HUDEP-2 (cell line): ENCODE measurements at regions not wholly inside any gene's neighbourhood (a gene's known extent, or its start where the extent isn't known, plus 50 kb on each side); places are given as distances from the start of the nearest gene placed in this dataset.

ENCODE experiments used
- DNase-seq, 76 experiments: peaks; one replicate each; lab custom pipeline; 2025; ENCODE audit not compliant: unreplicated experiment in 76 of 76; lab: John Stamatoyannopoulos, UW

DNA sequence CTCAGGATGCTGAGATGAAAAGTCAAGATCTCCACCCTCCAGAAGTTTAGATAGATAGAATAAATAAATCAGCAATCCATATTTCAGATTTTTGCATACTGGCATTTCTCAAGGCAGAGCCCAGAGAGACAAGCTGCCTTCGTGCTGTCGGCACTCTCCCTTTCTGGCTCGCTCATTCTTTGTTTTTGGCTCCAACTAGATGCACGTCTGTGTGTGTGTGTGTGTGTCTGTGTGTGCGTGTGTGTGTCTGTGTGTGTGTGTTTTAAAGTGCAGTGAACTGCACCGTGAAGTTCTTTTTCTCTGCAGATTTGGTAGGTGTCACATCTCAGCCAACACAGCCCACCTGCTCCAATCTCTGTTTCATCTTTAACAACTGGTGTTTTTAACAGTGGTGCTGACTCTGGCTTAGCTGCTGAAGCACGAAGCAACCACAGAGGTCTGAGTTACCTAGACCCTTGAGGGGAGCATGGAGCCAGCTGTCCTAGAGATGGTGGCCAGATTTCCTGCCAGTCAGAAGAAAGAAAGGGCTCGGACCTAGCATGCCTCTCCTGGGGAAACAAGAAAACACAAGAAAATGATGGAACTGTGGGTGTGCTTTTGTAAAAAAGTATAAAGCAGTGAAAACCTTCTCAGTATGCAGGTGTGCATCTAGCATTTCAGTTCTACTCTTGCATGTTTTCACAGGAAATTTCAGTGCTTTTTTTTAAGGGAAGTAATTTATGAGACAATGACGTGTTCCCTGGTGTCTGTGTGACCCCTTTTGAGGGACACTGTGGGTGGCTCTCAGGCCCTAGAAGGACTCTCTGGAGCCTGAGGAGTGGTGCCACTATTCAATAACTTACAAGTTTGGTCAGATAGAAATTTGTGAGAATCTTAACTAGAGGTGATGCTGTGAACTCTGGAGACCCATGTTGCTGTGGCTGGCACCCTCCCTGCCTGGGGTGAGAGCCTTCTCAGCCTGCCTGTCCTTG is 364.3 kb downstream of the RNF144A start:
- DNase-seq, result no peak

DNA sequence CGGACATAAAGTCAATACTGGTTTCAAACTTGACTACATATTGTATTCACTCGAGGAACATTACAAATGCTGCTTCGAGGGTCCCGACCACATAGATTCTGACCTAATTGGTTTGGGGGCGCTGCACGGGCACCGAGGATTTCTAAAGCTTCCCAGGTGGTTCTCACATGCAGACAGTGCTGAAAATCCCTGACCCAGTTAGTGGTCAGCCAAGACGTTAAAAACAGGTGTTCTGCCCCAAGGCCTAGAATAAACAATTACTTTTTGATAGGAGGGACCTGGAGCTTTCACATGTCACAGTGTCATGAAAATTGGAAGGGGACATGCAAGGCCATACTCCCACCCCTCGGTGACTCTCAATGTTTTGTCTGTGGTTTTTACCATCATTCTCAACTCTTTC is 368.9 kb downstream of the RNF144A start:
- no peak for DNase-seq

DNA sequence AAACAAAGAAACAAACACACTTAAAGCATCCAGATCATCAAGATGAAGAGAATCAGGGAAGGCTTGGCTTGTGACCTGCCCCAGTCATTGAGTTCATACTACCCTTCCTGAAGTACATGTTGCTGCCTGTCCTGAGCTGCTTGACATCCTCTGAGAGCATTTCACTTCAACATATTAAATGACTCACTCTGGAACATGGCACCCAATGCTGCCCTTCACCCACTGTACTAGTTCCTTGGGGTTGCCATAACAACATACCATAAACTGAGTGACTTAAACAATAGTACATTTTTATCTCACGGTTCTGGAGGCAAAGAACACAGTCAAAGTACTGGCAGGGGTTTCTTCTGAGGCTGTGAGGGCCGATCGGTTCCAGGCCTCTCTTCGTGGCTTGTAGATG is 371.3 kb downstream of the RNF144A start:
- DNase-seq, result no peak

DNA sequence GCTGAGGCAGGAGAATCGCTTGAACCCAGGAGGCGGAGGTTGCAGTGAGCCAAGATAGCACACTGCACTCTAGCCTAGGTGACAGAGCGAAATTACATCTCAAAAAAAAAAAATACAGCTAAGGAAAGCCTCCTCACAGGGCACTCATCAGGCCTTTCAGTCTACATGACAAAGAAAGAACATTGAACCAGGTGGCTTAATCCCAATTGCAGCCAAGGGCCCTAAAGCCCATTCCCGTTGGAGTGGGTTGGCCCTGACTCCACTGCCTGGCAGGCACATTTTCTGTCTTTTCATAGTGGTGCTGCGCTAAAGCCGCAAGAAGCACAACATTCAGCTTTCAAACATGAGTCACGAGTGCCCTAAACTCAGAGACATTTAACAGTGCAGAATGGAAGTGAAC is 372.5 kb downstream of the RNF144A start:
- DNase-seq, result no peak

DNA sequence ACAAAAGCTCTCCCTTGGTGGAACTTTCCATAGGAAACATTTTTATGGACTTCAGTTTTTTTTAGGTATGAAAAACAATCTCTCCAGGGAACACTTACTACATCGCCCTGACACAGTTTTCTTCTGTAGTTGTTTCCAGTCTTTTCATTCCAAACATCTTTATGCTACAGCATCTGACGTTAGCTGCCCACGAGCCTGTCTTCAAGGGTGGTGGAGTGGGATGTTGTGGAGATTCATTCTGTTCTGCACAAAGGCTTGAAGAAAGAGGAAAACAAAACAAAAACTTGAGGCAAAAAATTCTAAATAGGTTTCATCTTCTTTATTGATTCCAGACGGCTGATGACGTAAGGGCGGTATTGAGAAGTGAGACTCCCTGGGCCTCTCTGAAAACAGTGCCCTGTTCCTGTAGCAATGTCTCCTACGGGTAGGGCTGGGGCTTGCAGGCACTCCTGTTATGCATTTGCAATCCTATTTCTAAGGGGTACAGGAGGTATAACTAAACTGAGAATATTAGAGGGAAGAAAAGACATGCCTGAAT is 375.0 kb downstream of the RNF144A start:
- DNase-seq, result no peak

DNA sequence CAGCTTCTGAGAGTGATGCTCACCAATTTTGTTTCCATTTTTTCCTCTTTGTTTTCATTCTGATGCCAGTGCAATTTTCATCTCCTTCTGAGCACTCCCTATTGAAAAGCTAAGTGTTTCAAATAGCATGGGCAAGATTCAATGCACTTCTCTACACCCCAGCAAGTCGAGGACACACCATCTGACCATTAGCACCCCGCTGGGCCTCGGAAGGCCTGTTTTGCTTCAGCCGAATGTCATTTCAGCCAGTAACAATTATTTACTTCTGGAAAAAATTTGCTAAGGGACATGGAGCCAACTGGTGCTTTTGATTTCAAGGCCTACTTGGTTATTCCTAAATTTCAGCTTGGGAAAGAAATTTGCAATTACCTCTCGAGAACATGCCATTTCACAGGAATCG is 392.4 kb downstream of the RNF144A start:
- DNase-seq, result no peak

DNA sequence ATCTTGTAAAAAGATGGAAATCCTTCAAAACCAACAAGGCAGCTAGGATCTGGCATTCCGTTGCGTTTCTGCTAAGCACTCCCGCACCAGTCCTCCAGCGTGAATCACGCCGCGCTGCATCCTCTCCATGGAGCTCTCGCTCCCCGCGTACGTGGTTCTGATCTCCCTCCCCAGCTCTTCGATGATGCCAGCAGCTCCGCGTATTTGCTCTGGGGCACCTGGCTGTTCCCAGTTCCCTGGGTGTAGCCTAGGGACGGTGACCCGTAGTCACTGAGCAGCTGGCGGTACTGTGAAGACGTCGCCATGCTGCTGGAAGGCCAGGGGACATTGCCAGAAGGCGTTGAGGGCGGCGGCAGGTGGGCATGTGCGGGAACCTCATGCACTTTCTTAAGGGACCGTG is 407.5 kb downstream of the RNF144A start:
- DNase-seq, result no peak

DNA sequence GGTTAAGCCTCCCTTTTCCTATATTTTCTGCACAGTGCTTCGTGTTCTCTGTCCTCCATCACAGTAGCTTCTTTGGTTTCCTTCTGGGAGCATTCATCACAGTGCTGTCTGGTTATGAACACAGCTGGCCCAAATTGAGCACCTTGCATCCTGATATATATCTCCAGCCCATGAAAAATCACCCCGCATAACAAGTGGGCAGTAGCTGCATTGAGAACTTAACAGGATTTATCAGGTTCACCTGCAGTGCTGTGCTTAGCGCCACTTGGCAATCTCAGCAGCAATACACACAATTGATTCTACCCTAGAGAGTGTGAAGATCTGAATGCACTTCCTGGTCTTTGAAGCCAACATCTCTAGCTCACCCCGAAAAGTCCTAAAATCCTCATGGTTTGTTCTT is 408.0 kb downstream of the RNF144A start:
- no peak for DNase-seq

DNA sequence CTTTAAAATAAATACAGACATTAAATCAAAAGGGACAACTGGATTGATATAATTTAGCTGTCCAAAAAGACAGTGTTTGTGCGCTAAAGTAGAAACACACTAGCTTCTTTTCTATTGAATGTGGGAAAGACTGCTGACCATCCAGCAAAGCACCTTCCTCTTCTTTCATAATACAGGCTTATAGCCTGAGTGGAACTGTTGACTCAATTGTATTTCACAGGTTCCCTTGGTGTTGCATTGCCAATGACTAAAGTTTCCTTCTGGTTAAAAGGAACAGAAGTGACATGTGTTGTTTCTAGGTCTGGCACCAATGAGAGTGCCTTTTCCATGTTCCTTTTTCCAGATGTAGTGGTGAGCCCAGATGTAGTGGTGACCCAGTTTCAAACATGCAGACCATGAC is 412.3 kb downstream of the RNF144A start:
- DNase-seq, result no peak

DNA sequence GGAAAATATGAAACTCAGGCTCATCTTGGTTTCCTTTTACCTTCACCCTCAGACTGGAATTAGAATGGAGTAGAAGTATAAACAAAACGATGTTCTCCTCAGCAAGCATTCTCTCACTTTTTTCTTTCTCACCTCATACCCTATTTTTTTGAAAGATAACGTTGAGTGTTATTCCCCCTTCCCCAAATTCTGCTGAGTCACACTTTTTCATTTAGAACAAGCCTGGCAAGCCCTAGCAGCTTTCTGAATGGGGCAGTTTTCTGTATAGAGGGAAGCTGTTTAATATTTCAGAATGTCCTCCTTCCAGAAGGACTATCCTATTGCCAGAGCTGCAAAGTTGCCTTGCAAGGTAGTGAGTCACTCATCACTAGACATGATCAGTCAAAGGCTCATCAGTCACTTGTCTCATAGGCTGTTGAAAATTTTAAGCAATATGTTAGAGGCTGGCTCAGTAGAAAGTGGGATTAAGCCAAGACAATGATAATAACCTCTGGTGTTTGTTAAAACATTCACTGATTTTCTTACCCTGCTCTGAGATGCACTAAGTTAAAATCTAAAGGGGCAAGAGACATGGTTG is 416.1 kb downstream of the RNF144A start:
- DNase-seq, result no peak

DNA sequence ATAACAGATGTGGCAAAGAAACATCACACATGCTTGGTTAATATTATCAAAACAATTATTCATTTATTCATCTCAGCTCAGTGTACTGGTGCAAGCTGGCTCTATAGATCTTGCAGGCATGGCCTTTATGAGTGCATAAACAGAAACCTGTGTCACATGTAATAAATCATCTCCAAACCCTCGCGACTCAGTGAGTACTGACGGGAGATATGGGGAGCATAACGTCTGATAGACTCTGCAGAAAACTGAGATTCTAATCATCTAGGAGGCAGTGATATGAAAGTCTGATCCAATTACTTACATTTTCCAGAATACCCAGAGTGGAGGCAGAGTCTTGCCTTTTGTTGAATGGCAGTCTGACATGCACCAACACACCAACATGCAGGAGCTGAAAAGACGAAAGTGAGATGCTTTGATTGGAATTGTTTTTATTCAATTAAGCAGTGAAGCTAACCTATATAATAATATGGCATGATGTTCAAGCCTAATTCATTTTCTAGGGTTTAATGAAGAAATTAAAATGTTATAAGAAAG is 416.8 kb downstream of the RNF144A start:
- DNase-seq, result no peak

DNA sequence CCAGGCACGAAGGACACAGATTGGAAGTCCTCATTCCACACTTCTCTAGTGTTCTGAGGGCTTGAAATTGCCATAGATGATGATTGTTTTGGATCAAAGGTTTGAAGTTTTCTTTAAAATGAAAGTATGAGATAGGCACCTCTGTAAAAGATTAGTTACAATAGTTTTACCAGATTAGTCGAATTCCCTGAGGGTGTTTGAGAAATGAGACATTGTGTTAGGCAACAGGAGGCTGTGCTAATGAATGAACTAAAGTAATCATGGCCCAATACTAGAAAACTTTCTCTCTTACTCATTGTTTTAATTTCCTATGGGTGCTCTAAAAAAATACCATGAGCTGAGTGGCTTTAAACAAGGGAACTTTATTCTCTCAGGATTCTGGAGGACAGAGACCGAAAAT is 421.7 kb downstream of the RNF144A start:
- DNase-seq, result no peak

DNA sequence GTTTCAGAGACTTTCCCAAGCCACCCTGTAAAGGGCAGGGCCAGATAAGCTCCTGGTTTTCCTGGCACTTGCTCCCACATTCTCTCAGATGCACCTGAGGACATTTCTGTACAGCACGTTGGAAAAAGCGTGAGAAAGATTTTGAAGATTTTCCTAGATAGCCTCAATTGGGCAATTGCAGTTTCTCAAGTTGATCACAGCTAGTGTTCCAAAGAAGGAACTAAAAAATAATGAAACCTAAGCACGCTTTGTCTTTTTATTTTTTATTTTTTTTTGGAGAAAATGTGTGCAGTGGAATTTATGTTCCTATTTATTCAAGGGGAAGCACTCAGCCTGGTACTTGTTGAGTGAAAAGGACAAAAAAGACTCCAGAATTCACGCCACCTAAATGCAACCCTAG is 429.1 kb downstream of the RNF144A start:
- no peak for DNase-seq

DNA sequence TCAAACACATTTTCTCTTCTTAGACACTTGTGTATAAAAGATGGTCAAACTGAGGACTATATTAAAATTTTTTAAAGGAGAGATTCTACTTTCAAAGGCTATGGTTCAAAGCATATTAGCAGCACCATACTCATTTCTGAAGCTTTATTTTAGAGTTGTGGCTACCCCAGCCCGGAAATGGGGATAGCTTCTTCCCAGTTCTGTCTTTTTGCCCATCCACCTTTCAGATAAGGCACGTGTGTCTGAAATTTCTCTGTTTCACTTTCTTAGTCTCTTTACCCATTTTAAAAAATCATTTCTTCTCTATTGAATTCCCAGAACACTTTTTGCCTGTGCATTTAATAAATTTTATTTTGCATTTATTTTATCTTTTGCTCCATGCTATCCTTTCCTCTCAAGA is 431.5 kb downstream of the RNF144A start:
- DNase-seq, result no peak

DNA sequence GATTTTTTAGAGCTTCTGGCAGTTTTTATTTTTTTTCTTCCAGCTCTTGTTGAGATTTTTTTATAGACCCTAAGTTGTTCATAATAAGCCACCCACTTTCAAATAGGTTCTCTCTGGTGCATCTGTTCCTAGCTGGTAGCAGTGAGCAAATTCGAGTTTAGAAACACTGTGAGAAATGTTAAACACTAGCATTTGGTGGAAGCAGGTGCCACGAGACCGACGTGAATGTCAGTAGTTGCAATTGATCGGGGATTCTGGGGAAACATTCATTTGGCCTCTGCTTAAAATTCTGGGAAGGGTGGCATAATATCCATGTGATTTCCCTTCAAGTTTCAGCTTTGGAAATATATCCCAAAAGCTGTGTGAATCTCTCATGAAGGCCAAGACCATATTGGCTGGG is 435.0 kb downstream of the RNF144A start:
- no peak for DNase-seq

DNA sequence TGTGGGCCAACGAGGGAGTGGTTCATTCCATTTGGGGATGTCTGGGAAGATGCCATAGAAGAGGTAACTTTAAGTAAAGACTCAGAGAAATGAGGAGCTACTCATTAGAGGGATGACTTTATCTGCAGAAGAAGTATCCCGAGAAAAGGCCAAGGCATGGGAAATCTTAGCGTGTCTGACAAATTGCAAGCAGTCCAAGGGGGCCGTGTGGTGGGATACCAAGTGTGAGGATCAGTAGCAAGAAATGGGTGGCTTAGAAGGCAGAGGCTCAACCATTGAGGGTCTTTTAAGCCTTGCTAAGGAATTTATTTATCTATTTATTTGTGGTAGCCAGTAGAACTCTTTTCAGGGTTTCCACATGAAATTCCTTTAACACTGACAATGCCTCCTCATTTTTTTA is 436.4 kb downstream of the RNF144A start:
- no peak for DNase-seq

DNA sequence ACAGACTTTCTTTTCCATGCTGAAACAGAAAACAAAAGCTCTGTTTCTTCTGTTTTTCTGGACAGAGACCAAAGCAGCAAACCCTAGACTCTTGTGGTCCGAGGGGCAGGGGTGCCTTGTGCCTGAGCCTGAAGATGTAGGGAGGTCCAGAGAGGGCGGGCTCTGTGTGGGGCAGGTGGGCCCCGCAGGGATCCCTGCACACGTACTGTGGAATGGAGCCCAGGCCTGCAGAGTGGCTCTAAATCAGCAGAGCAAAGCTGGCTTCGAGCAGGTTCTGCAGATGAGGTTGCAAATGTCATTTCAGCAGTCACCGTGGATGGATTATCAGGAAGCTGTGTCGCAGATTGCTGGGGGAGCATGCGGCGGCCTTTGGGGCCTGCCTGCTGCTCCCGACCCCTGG is 438.6 kb downstream of the RNF144A start:
- no peak for DNase-seq

DNA sequence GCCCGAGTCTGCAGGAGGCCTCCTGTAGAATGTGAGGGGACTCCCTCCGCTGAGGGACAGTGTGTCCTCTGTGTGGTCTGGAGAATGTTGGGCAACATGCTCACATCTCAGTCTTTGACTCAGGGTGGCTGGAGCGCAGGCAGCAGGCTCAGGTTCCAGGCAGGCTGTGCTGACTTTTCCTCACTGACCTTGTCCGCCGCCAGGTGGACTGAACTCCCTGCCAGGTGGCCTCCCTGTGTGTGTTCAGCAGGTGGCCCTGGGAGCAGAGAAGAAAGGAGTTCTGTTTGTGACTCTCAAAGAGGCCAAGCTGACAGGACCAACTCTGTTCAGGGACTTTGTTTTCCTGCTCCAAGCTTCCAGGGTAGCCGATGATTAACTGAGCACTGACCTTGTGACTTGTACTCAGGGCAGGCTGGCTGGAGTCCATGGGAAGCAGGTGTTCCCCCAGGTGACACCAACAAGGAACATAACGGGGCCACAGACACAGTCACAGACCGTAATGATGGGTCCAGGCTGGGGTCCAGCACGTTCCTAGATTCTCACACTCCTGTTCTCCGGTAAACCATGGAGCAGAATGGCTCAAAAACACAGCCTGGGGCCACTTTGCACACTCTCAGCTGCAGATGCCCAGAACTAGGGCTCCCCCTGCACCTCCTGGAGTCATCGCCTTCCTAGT is 439.8 kb downstream of the RNF144A start:
- no peak for DNase-seq

DNA sequence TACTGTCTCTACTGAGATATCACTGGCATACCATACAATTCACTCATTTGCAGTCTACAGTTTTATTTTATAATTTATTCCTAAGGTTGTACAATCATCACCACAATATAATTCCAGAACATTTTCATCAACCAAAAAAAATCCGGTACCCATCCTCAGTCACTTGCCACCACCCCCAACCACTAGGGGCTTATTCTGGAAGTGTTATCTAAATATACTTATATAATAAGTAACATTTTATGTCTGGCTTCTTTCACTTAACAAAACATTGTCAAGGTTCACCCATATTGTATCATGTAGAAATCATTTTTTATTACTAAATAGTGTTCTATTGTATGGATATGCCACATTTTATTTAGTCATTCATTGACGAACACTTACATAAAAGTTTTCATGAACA is 440.8 kb downstream of the RNF144A start:
- DNase-seq, result no peak

DNA sequence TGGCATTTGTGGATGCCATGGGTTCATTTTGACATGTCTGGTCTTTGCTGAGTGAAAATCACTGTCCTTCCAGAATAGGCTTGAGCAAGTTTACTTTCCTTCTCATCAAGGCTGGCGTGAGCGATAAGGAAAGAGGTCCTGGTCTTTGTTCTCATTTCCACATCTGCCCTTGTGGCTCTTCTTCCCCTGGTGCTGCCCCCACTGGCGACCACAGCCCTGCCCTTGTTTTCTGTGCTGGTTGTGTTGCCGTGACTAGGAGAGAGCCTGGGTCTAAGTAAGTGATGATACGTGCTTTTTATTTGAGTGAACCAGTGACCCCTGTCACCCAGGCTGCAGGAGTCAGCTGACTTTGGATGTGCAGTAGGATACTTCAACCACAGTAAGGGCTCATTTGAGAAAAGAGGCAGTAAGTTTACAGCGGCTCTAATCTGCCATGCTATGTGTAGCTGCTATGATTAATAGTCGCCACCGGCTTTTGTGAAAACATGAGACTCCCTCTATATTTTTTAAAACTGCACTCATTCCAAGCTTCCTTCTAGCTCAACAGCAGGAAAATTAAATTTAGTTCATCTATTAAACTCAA is 441.7 kb downstream of the RNF144A start:
- DNase-seq, result no peak

DNA sequence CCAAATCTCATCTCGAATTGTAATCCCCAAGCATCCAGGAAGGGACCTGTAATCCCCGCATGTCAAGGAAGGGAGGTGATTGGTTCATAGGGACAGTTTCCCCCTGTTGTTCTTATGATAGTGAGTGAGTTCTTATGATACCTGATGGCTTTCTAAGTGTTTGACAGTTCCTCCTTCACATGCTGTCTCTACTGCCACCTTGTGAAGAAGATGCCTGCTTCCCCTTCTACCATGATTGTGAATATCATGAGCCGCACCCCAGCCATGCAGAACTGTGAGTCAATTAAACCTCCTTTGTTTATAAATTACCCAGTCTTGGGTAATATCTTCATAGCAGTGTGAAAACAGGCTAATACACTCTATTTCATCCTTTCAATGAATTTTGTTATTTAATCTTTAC is 446.7 kb downstream of the RNF144A start:
- DNase-seq, result no peak
